T-cell (primary cell): ENCODE measurements at regions not wholly inside any gene's neighbourhood (a gene's known extent, or its start where the extent isn't known, plus 50 kb on each side); places are given as distances from the start of the nearest gene placed in this dataset.

ENCODE experiments used
- ATAC-seq, 4 experiments: fragments of 200-7000 bp in 3 of 4; fragments of 150-1000 bp in 1 of 4; cut with Tn5 transposase; replicated peaks in 1 of 4; 1 replicate in 3 of 4; 2 replicates in 1 of 4; pipeline ENCODE4 v1.10.0; 2021; ENCODE audit warnings: moderate library complexity in 3 of 4, mild to moderate bottlenecking in 2 of 4, moderate number of reproducible peaks in 1 of 4
- CTCF ChIA-PET, 2 donors: fragments of 300-600 bp; sonication (Branson Sonifier 250); formaldehyde crosslinking; loops; one replicate each; lab custom pipeline; 2022; ENCODE audit warnings: antibody characterized with exemption in 2 of 2; lab: Charles Lee
- POLR2A ChIA-PET, 2 donors: fragments of 300-600 bp; sonication (Branson Sonifier 250); formaldehyde crosslinking; loops; one replicate each; lab custom pipeline; 2022; ENCODE audit warnings: antibody characterized with exemption in 2 of 2; lab: Charles Lee
- DNase-seq, 35 experiments: peaks; one replicate each; pipeline versions ENCODE4 v3.0.0 to v3.0.0-alpha.2; 2013 to 2023
- H3K27ac ChIP-seq: one replicate; pipeline ENCODE4 v1.5.1; 2013; ENCODE audit warnings: low read length
- H3K27me3 ChIP-seq, 2 experiments: replicated peaks in 1 of 2; 1 replicate in 1 of 2; 2 replicates in 1 of 2; pipeline versions ENCODE4 v1.6.1 to v1.7.0; 2013; ENCODE audit warnings: low read length in 1 of 2, mixed read lengths in 1 of 2; ENCODE audit not compliant: control insufficient read depth in 2 of 2, insufficient read depth in 2 of 2; ENCODE audit errors: extremely low read depth in 1 of 2
- H3K36me3 ChIP-seq, 2 donors: 1 replicate in 1 of 2; 2 replicates in 1 of 2; pipeline versions ENCODE4 v1.6.1 to v1.7.0; 2013; ENCODE audit warnings: low read length in 1 of 2; ENCODE audit not compliant: control insufficient read depth in 2 of 2, insufficient read depth in 1 of 2; ENCODE audit errors: extremely low read depth in 1 of 2
- H3K4me1 ChIP-seq, 2 experiments: 1 replicate in 1 of 2; 2 replicates in 1 of 2; pipeline versions ENCODE4 v1.6.1 to v1.7.0; 2013; ENCODE audit warnings: low read length in 2 of 2, mixed read lengths in 1 of 2; ENCODE audit not compliant: insufficient read depth in 2 of 2, control insufficient read depth in 1 of 2; ENCODE audit errors: extremely low read depth in 1 of 2
- H3K4me3 ChIP-seq, 2 donors: 1 replicate in 1 of 2; 2 replicates in 1 of 2; pipeline versions ENCODE4 v1.5.1 to v1.7.0; 2013; ENCODE audit warnings: mild to moderate bottlenecking in 2 of 2, low read length in 1 of 2, moderate library complexity in 1 of 2; ENCODE audit not compliant: control insufficient read depth in 1 of 2; ENCODE audit errors: extremely low read depth in 1 of 2
- H3K9me3 ChIP-seq: 2 replicates; pipeline ENCODE4 v1.7.0; 2013
- H3K27ac Mint-ChIP-seq, 2 donors: one replicate each; pipeline ENCODE4 v1.8.0; 2020 to 2021; ENCODE audit warnings: mild to moderate bottlenecking in 2 of 2, mixed read lengths in 2 of 2
- H3K27me3 Mint-ChIP-seq, 2 donors: one replicate each; pipeline ENCODE4 v1.8.0; 2021 to 2022; ENCODE audit warnings: mixed read lengths in 2 of 2
- H3K36me3 Mint-ChIP-seq: one replicate; pipeline ENCODE4 v1.8.0; 2021; ENCODE audit warnings: mixed read lengths
- H3K4me1 Mint-ChIP-seq, 3 donors: one replicate each; pipeline ENCODE4 v1.8.0; 2020 to 2022; ENCODE audit warnings: mixed read lengths in 3 of 3, mild to moderate bottlenecking in 1 of 3
- H3K4me3 Mint-ChIP-seq, 3 donors: one replicate each; pipeline ENCODE4 v1.8.0; 2020 to 2022; ENCODE audit warnings: mild to moderate bottlenecking in 3 of 3, mixed read lengths in 3 of 3, moderate library complexity in 3 of 3
- H3K9me3 Mint-ChIP-seq, 3 donors: one replicate each; pipeline ENCODE4 v1.8.0; 2020 to 2022; ENCODE audit warnings: mixed read lengths in 3 of 3
- WGBS: methylation state at CpG from one replicate; pipeline ENCODE4 v1.1.5; 2013; ENCODE audit warnings: missing lambda C conversion rate; ENCODE audit not compliant: insufficient coverage; 5-methylcytosine and 5-hydroxymethylcytosine counted together

DNA sequence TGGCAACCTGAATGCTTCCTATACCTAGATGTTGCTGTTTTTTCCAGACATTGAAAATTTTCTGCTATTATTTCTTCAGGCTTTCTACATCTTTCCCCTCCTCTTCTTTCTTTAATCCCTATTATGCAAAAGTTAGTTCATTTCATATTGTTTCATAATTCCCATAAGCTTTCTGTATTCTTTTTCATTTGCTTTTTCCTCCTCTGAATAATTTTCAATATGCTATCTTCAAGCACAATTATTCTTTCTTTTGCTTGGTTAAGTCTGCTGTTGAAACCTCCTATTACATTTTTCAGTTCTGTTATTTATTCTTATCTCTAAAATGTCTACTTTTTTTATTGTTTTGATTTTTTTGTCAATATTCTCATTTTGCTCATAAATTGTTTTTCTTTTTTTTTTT, 947.1 kb upstream of the MIR17HG start:
- H3K4me3 Mint-ChIP-seq, result no peak overlapping the region
- no peaks in the 10 kb centered on the region for H3K36me3 Mint-ChIP-seq
- Histone ChIP-seq H3K4me1 (no peaks in the 10 kb centered on the region), H3K9me3 (peaks cover 3% of the 10 kb centered on the region), H3K4me3 (no peak overlapping the region), H3K27ac (no peak overlapping the region), H3K36me3 (no peaks in the 10 kb centered on the region), H3K27me3 (no peaks in the 10 kb centered on the region)
- ATAC-seq (no peak), DNase-seq (no peak)
- H3K27ac Mint-ChIP-seq, result no peak overlapping the region
- CTCF ChIA-PET, result interaction anchor here in 1 of 2 donors (0.6 kb wide), 1 partner anchor 16 kb away, joined by 3 read pairs; no protein-coding TSS in a partner anchor
- no peaks in the 10 kb centered on the region for H3K4me1 Mint-ChIP-seq
- H3K27me3 Mint-ChIP-seq, result no peaks in the 10 kb centered on the region
- H3K9me3 Mint-ChIP-seq, result peaks cover 11 to 37% (median 26%) of the 10 kb centered on the region in 3 donors
- POLR2A ChIA-PET, result no interaction called here

DNA sequence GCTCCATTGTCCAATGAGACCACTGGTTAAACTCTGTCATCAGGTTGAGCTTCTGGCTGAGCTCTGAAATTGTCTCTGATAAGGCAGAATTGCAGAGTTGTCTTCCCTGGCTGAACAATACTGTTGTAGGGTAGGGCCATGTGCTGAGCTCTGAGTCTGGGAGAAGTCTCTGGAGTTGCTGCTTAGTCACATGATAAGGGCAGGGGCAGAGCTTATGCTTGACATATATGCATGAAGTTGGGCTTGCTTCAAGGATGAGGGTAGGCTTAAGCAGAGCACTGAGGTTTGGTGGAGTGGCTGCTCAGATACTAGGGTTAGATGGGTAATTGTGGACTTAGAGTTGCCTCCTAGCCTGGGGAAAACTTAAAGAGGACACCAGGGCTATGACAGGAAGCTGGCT, 946.3 kb upstream of the MIR17HG start:
- no peak overlapping the region for H3K27ac ChIP-seq
- Mint-ChIP-seq H3K4me1 (no peaks in the 10 kb centered on the region), H3K27ac (no peak overlapping the region), H3K4me3 (no peak overlapping the region), H3K36me3 (no peaks in the 10 kb centered on the region), H3K27me3 (no peaks in the 10 kb centered on the region), H3K9me3 (peaks cover 11 to 38% (median 26%) of the 10 kb centered on the region in 3 donors)
- ChIA-PET POLR2A (no interaction called here), CTCF (interaction anchor here in 1 of 2 donors (0.6 kb wide), 1 partner anchor 17 kb away, joined by 3 read pairs; no protein-coding TSS in a partner anchor)
- H3K9me3 ChIP-seq, result peaks cover 3% of the 10 kb centered on the region
- no peaks in the 10 kb centered on the region for H3K4me1 ChIP-seq
- H3K4me3 ChIP-seq, result no peak overlapping the region
- ATAC-seq (no peak), DNase-seq (no peak)
- H3K27me3 ChIP-seq, result no peaks in the 10 kb centered on the region
- no peaks in the 10 kb centered on the region for H3K36me3 ChIP-seq

DNA sequence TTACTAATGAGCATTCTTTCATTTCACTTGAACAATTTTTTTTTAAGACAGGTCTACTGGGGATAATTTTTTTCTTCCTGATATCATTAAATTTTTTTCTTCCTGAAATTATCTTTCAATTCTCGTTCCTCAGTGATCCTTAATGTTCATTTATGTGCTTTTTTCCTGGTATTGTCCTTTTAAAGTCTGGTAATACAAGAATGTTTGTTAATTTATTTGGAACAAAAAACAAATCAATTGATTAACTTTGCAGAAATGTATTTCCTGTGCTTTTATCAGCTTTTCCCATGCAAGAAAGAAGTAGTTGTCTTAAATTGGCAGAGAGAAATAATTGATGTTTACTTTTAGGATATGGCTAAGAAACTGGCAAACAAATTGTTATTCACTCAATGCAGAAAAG, 945.4 kb upstream of the MIR17HG start:
- Mint-ChIP-seq H3K9me3 (peaks cover 13 to 39% (median 26%) of the 10 kb centered on the region in 3 donors), H3K4me3 (no peak overlapping the region), H3K27ac (no peak overlapping the region), H3K4me1 (no peaks in the 10 kb centered on the region), H3K27me3 (no peaks in the 10 kb centered on the region), H3K36me3 (no peaks in the 10 kb centered on the region)
- no peaks in the 10 kb centered on the region for H3K27me3 ChIP-seq
- H3K4me1 ChIP-seq, result no peaks in the 10 kb centered on the region
- H3K9me3 ChIP-seq, result peaks cover 3% of the 10 kb centered on the region
- no peak overlapping the region for H3K27ac ChIP-seq
- DNase-seq (no peak), ATAC-seq (no peak)
- H3K36me3 ChIP-seq, result no peaks in the 10 kb centered on the region
- no CpG with 5 or more reads among the region's 1 CpG for WGBS
- CTCF ChIA-PET, result no interaction called here
- H3K4me3 ChIP-seq, result no peak overlapping the region
- POLR2A ChIA-PET, result no interaction called here

DNA sequence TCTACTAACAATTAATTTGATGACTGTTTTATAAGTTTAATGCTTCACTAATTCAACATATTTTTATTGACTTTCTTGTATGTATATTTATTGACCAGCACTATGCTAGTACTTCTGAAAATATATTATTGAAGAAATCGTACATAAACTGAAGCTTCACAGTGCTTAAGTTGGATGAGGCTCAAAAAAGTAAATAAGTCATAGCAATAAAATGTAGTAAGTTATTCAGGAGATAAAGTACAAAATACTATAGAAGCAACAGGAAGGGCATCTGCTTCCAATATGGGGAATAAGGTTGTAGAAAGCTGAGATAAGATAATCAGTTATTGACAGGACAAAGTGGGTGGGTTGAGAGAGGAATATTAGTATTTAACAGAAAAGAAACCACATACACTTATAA, 944.9 kb upstream of the MIR17HG start:
- H3K36me3 Mint-ChIP-seq, result no peaks in the 10 kb centered on the region
- no peaks in the 10 kb centered on the region for H3K27me3 Mint-ChIP-seq
- POLR2A ChIA-PET, result no interaction called here
- H3K9me3 Mint-ChIP-seq, result peaks cover 15 to 37% (median 22%) of the 10 kb centered on the region in 3 donors
- no peak overlapping the region for H3K27ac ChIP-seq
- peaks cover under 1% of the 10 kb centered on the region for H3K9me3 ChIP-seq
- H3K4me1 Mint-ChIP-seq, result no peaks in the 10 kb centered on the region
- ATAC-seq, result no peak
- H3K4me3 ChIP-seq, result no peak overlapping the region
- CTCF ChIA-PET, result no interaction called here
- H3K27ac Mint-ChIP-seq, result no peak overlapping the region
- no peak overlapping the region for H3K4me3 Mint-ChIP-seq
- no peaks in the 10 kb centered on the region for H3K36me3 ChIP-seq
- no peaks in the 10 kb centered on the region for H3K27me3 ChIP-seq
- DNase-seq, result no peak
- H3K4me1 ChIP-seq, result no peaks in the 10 kb centered on the region
- no CpG with 5 or more reads among the region's 1 CpG for WGBS

DNA sequence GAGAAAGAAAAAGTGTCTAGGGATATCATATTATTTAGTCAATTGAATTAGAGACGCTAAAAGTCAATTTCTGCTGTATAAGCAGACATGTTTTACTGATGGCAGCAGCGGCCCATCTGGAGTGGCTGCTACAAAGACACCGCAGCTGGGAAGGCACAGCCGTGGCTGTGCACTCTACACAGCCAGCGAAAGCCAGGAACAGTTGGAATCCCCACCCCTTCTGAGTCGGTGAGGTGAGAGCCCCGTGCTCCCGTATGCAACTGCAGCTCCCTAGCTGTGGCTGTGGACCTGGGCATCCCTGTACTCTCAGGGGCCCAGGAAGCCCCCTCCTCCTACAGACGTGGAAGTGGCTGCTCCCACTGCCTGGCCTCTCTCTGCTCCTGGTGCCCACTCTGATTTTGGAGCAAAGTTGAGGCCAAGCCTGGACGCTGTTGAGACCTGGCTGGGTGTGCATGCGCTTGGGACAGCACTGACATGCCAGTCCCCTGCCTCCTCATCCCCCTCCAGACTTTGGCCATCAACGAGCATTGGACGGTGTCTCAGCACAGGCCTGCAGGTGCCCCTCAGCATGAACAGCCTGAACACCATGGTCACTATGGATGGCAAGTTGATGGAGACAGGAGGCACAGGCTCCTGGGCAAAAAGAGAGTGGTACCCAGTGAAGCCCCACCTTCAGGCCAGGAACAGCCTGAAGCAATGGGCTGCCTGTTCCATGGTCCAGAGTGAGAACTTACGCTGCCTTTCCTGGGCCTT, 944.0 kb upstream of the MIR17HG start:
- no peaks in the 10 kb centered on the region for H3K4me1 Mint-ChIP-seq
- Histone ChIP-seq H3K27ac (no peak overlapping the region), H3K27me3 (no peaks in the 10 kb centered on the region), H3K36me3 (no peaks in the 10 kb centered on the region), H3K4me3 (no peak overlapping the region), H3K4me1 (no peaks in the 10 kb centered on the region), H3K9me3 (no peaks in the 10 kb centered on the region)
- ATAC-seq (no peak), DNase-seq (no peak)
- POLR2A ChIA-PET, result no interaction called here
- WGBS, result 85% methylated on average over 14 of the region's 14 CpGs
- no peaks in the 10 kb centered on the region for H3K27me3 Mint-ChIP-seq
- no peak overlapping the region for H3K27ac Mint-ChIP-seq
- CTCF ChIA-PET, result no interaction called here
- H3K9me3 Mint-ChIP-seq, result peaks cover 15 to 40% (median 20%) of the 10 kb centered on the region in 3 donors
- no peak overlapping the region for H3K4me3 Mint-ChIP-seq
- H3K36me3 Mint-ChIP-seq, result no peaks in the 10 kb centered on the region

DNA sequence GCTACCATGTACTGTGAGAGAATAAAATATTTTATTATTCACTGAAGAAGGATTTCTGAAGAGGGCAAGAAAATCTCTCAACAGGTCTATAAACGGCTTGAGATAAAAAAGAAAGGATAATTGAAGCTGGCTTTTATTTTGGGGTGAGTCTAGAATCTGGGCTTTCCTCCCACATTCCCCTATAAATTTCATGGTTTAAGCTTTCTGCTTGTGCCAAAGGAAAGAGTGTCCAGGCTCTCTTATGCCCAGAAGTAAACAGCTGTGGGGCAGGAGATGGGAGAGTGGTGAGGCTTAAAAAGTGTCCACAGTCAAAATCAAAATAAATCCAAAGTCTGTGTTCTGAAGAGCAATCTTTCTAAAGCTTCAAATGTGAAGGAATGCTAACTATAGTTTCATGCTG, 942.2 kb upstream of the MIR17HG start:
- no peaks in the 10 kb centered on the region for H3K4me1 Mint-ChIP-seq
- no peaks in the 10 kb centered on the region for H3K27me3 Mint-ChIP-seq
- no peak overlapping the region for H3K4me3 ChIP-seq
- no CpG with 5 or more reads among the region's 1 CpG for WGBS
- no peaks in the 10 kb centered on the region for H3K36me3 Mint-ChIP-seq
- ChIA-PET POLR2A (no interaction called here), CTCF (no interaction called here)
- no peaks in the 10 kb centered on the region for H3K4me1 ChIP-seq
- H3K27ac ChIP-seq, result no peak overlapping the region
- H3K27ac Mint-ChIP-seq, result no peak overlapping the region
- no peaks in the 10 kb centered on the region for H3K9me3 ChIP-seq
- peaks cover 13 to 41% (median 14%) of the 10 kb centered on the region in 3 donors for H3K9me3 Mint-ChIP-seq
- DNase-seq, result no peak
- no peaks in the 10 kb centered on the region for H3K36me3 ChIP-seq
- no peaks in the 10 kb centered on the region for H3K27me3 ChIP-seq
- H3K4me3 Mint-ChIP-seq, result no peak overlapping the region
- ATAC-seq, result no peak
